GM21825 (cell line): ENCODE measurements at regions not wholly inside any gene's neighbourhood (a gene's known extent, or its start where the extent isn't known, plus 50 kb on each side); places are given as distances from the start of the nearest gene placed in this dataset.

ENCODE experiments used
- ATAC-seq: cut with Tn5 transposase; IDR thresholded peaks from one replicate; pipeline ENCODE4 v1.9.1; 2021; ENCODE audit warnings: mild to moderate bottlenecking, moderate library complexity; ENCODE audit not compliant: unreplicated experiment

DNA sequence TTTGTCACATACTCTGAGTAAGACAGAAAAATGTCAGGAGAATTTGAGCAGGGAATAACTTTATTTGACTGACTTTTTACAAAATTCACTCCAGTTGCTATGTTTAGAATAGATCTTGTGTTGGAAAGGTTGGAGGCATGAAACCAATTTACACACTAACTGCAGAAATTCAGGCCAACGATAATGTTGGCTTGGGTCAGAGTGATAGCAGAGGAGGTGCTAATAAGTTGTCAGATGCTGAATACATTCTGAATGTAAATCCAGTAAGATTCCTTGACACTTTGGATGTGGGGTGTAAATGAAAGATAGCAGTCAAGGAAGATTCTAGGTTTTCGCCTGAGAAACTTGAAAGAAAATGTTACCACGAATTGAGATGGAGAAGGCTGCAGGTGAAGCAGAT is 502.5 kb upstream of the GHITM start:
- no peak for ATAC-seq

DNA sequence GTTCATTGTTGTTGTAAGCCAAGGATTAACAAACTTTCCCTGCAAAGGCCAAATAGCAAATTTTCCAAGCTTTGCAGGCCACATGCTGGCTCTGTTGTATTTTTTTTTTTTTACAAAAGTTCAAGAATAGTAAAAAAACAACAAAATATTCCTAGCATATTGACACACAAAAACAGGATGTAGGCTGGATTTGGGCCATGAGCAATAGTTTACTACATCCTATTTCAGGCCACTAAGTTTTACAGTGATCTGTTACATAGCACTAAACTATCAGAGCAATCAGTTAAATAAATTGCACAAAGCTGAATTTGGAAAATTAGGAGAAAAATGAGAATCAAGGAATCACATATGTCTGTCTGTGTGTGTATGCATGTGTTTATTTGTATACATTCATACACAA is 491.8 kb upstream of the GHITM start:
- ATAC-seq = no peak

DNA sequence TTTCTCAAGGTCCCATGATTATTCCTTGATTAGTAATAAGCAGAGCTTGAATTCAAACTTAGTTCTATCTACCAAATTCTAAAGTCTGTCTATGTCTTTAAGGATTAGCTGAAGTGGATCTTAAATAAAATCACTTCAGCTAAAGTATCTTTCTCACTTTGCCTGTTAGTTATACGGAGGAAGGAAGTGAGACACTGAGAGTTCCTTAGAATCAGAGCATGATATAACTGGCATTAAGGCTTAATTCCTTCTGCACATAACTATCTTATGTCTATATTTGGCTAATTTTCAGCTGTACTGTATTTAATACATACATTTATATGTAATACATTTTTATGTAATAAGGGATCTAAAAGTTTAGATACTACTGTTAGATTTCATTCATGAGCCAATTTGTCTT is 491.1 kb upstream of the GHITM start:
- ATAC-seq = no peak

DNA sequence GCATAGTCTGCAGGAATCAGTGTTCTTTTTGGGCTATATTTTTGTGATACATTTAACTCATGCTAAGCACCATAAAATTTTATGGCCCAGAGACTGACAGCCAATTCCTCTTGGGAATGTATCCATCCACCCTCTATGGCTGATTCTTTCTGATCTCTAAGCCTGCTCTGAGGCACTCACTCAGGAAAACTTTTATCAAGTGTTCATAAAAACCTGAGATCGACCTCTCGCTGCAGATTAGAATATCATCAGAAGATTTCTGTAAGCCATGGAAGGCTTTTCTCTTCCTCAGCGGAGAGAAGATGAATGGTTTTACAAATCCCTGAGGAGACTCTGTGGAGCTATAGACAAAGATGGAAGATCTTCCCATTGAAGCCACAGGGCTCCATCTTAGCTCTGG is 489.8 kb upstream of the GHITM start:
- no peak for ATAC-seq

DNA sequence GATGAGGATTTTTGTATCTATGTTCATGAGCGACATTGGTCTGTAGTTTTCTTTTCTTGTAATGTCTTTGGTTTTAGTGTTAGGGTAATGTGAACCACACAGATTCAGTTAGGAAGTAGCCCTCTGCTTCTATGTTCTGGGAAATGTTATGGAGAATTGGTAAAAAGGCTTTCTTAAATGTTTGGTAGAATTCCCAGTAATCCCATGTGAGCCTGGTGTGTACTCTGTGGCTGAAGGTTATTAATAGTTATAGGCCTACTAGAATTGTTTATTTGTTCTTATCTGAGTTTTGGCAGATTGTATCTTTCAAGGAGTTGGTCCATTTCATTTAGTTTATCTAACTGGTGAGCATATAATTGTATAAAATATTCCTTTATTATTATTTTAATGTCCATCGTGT is 484.6 kb upstream of the GHITM start:
- no peak for ATAC-seq

DNA sequence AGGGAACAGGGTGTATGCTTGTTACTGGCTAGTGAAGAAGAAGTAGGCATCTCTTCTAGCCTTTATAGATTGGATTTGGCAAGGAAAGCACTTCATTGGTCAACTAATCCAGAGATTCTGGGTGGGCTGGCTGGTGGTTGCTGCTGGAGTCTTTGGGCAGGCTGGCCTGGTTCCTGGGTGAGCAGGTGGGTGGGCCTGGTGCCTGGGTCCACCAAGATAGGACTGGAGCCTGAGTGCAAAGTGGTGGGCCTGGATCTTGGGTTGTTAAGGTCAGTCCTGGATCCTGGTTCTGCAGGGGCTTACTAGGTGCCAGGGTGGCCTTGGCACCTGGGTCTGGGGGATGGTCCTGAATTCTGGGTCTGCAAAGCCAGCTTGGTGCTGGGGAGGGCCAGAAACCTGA is 482.4 kb upstream of the GHITM start:
- ATAC-seq = no peak

DNA sequence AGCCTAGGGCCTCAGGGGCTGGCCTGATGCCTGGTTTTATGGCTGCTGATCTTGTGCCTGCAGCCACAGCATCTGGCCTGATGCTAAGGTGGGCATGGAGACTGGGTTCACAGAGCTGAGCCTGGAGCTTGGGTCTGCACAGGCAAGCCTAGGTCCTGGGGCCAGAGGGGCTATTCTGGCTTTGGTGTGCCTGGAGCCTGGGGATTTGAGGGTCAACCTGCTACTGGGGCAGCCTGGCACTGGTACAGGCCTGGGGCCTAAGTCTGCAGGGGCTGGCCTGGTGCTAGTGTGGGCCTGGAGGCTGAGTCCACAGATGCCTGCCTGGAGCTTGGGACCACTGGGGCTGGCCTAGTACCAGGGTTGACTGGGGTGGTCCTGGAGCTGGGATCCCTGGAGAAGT is 481.8 kb upstream of the GHITM start:
- no peak for ATAC-seq

DNA sequence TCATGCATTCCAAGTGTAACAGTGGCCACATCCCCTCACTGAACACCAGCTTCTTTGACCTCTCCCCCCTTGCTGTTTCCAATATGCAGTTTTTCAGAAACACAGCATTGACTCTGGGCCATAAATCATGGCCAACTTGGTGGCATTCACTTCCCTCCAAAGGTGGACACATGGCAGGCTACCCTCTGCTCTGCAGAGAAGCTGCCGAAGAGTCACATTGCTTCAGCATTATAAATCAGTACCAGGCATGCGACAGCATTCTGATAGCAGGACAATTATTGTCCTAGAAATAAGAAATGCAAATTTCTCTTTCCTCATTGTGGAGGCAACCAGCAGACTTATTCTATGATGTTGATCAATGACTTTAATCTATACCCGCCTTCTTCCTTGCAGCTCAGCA is 475.4 kb upstream of the GHITM start:
- no peak for ATAC-seq

DNA sequence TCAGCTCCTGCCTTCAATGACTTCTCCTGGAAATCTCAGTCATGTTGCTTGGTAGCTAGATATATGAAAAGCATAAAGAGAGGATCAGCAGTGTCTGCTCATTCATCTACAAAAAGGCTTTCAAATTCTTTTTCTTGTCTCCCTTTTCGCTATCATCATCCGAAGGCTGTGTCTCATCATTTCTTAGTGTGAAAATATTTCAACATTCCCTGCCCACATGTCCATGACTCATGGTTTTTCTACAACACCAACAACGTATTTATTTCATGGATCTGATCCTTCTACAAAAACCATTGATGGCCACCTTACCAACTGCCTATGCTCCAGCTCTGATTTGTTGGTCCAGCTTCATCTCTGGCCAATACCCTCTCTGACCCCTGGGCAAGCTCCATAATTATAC is 472.5 kb upstream of the GHITM start:
- ATAC-seq = no peak

DNA sequence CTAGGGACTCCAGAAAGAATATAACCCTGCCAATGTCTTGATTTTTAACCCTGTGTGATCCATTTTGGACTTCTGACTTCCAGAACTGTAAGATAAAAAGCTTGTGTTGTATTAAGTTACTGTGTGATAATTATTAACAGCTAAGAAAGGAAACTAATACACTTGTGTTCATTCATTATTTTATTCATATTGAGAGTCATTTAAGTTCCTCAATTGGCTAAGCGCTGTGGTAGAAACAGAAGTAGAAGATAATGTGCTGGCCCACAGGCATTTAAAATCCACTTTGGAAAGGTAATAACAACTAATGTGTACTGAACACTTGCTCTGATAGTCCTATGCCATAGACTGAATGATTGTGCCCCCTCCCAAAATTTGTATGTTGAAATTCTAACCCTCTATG is 471.7 kb upstream of the GHITM start:
- no peak for ATAC-seq

DNA sequence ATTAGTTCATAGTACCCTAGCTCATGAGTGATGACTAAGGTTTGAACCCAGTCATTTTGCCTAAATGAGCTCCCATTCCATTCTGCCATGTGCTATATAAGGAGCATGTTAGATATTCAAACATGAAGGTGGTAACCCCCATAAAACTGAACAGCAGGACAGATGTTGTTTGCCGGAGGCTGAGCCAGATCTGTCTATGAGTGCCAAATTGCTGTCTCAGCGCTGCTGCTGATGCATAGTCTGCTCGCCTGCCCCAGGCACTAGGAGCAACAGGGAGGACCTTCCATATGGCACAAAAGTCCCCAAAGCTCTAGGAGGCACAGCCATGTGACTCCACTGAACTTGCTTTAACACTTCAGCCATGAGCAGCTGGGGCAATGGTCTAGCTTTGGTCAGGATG is 466.0 kb upstream of the GHITM start:
- ATAC-seq = no peak

DNA sequence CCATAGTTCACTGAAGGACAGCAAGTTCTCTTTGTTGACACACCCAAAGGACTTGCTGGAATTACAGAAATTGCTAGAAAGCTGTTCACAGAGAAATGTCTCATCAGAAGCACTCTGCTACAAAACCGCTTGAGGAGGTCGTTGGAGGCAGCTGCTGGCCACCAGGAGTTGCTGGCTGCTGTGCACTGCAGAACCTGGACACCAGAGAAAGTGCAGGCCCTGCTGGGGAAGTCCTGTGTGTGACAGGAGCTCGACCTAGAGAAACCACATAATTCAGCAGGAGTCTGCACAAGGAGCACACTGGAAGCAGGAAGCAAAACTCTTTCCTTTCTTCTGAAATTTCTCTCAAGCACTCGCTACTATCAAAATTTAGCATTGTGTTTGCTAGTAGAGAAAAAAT is 461.5 kb upstream of the GHITM start:
- ATAC-seq = no peak

DNA sequence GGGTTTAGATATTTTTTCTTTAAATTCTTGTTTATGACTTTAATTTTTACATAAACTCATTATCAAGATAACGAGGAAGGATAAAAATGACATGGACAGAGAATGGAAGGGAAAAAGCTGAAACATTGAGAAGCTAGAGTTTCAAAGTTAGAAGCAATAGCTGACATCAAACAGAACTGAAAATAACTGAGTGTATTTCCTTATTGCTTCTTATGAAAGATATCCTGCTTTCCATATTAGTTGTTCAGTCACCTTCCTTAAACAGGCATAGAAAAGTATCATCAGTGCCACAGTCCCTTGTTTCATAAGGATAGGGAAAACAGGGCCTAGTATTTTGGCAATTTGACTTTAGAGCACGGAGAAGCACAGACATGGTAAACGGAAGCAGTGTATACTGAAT is 460.5 kb upstream of the GHITM start:
- ATAC-seq = peak; percentile 23

DNA sequence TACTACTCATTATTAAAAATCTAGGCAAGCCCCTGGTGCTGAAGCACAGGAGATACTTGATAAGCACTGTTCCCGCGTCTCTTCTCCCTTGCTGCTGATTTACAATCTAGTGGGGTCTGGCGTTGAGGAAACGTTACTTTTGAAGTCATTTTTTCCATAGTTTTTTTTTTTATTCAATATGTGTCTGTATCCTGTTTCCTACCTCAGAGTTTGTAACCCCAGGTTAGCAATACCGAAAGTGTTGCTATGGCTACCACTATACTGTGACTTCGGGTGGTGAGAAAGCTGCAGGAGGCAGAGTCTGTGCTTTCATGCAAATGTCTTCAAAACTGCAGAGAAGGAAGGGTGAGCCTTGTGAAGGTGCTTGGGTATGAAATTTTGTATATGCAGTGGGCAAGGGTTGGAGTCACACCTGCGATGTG is 458.8 kb upstream of the GHITM start:
- peak; percentile 99 for ATAC-seq

DNA sequence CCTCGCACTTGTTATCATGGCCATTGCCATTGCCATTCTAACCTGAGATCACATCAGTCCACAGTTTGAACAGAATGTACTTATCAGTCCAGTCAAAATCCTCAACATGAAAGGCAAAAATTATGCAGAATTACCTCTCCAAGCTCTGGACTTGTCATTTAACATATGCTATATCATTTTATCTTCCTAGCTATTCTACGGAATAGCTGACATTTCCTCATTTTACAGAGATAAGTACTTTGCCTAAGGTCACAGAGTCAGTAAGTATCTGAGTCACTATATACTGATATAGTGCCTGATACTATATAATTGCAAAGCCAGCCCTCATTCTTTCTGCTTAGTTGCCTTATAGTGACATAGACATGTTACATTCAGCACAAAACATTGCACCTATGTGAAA is 456.9 kb upstream of the GHITM start:
- no peak for ATAC-seq

DNA sequence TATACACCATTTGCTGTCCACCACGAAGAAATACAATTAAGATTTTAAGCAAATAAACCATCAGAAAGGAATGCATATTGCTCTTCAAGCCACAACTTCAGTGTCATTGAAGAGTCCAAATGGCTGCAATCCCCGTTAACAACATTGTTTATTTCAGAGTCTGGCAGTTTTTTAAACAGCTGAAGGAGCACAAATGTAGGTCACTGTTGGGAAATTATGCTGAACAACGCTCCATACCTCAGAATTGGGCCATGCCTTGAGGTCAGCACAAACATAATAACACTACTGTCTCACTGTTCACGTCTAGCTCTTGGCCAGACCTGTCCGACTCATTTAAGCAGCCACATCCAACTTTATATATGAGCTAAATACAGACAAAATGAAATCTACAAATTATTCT is 453.9 kb upstream of the GHITM start:
- ATAC-seq = no peak

DNA sequence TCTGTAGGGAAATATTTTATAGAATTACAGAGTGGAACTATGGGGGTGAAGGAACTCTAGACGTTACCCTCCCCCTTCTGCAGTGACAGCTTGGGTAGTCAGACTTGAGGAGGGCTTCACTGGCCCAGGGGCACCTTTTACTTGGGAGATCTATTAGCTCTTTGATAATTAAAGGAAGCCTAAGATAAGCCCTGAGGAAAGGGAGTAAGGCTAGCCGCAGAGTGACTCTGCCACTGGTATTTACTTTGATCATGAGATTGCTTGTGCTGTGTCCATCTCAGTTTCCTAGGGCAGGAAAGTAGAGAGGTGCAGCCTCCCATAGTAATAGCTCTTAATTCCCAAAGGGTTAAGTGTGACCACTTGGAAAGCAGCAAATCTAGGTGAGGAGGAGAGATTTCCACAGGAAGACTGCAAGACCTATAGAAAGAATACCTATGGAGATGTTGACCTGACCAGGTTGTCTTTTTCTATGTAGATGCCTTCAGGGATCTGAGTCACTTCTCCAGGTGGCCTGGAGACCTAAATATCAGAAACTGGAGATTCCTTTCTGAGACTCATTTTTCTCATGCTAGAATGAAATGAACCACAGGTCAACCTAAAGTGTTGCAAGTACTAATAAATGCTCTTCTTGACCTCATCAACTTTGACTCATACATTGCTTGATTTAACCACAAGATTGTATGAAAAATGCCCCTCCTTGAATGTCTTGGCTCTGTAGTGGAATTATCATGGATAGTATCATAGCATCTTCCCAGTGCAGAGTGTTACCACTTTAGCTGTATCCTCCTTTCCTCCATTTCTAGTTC is 447.3 kb upstream of the GHITM start:
- no peak for ATAC-seq

DNA sequence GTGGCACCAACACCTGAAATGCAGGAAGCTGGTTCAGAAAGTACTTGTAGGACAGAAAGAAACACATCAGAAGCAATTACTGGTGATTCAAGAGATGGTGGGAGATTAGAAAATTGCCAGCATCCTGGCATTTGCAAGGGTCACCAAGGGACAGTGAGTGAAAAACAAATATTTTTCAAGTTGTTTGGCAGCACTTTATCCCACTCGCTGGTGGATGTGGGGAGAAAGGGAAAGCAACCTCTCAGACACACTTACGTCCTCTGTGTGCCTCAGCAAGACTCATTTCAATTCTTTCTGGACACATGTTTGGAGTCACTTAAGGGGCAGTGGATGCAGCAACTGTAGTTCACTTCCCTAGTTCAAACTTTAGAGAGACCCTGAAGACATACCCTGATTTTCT is 440.4 kb upstream of the GHITM start:
- ATAC-seq = no peak

DNA sequence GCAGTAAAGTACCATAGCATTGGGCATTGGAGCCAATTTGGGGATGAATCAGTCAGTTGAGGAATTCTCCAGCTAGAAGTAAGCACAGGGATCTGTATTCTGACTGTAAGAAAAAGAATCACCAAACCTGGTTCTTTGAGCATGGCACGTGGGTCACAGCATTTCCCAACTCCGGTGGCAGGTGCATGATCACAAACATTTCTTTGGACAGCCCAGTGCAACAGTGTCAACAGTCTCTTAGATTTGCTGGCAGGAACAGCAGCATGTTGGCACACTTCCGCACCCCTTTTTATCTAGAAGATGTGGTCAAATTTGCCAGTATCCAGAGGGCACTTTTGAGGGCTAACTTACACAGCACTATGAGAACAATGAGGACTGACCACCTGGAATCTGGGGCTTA is 437.5 kb upstream of the GHITM start:
- ATAC-seq = no peak

DNA sequence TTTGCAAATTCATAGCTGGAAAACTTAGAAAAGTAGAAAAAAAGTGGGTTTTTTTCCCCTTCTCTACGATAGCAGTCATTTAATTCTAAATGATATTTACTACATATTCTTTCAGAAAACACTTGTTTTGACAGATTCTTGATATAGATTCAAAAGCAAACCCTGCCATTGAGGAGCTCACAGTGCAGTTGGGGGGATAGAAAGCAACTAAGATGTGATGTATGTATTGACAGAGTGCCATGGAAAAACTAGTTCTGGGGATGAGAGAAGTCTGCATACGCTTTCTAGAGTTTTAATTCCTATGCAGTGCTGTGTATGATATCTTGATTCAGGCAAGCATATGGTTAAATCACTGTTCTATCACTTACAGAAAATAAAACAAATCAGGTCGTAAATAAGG is 436.6 kb upstream of the GHITM start:
- ATAC-seq = no peak

DNA sequence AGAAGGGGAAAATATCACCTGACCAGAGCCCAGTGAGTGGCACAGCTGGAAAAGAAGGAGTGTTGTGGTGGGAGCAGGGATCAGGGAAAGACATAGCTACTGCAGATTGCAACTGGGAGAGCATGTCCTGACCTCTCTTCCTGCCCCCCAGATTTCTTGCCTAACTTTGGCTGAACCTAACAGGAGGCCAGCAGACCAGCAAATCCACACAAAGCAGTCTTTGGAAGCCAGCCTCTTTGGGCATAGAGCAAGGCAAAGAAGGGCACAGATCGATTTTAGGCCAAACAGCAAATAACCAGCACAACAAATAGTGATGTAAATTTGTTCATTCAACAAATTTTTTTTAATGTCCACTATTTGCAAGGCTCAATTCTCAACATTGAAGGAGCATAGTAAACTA is 433.2 kb upstream of the GHITM start:
- no peak for ATAC-seq

DNA sequence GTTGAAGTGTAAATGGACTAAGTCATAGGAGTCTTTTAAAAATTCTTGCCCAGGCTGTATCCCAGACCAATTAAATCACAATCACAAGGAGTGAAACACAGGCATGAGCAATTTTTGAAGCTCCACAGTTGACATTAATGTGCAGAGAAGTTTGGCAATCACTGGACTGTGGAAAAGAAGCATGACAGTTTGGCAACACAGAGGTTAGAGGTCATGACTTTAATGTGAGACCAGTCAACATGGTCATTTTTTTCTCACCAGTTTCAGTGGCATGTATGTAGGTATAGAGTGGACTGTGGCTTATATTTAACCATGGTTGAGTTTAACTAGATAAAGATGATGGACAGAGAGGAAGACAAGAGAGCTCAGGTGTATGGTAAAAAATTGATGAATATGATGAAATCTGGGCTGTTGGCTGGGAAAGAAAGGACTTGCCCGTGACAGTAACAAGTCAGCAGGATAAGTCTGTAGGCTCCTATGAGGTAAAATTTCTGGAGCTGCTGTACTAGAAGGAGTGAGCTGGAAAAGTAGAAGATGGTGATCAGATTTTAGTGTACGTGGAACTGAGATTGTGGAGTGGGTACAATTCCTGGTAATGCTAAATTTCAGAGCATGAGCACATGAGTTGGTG is 432.2 kb upstream of the GHITM start:
- ATAC-seq = no peak

DNA sequence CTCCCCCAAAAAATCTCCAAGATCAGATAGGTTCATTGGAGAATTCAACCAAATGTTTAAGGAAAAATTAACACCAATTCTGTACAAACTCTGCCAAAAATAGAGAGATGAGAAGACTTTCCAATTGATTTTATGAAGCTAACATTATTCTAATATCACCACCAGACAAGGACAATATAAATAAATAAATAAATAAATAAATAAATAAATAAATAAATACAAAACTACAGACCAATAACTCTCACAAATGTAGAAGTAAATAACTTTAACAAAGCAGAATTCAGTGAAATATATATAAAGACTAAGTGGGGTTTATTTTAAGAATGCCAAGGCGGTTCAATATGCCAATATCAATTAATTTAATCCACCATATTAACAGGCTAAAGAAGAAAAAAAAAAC is 425.9 kb upstream of the GHITM start:
- ATAC-seq = no peak
